GM12878 (cell line): ENCODE measurements at regions not wholly inside any gene's neighbourhood (a gene's known extent, or its start where the extent isn't known, plus 50 kb on each side); places are given as distances from the start of the nearest gene placed in this dataset.

ENCODE experiments used
- ATAC-seq: fragments of 200-7000 bp; cut with Tn5 transposase; 3 replicates; pipeline ENCODE4 v1.9.1; 2020; ENCODE audit warnings: mild to moderate bottlenecking, moderate library complexity
- BruUV-seq: library from RNA; stranded (reverse); fragments of 400-500 nt; replicated peaks from 2 replicates; lab custom pipeline; 2021; lab: Mats Ljungman, UMichigan
- CTCF ChIA-PET: fragments of 300-600 bp; sonication (Branson Sonifier 250); formaldehyde crosslinking; extraction: SDS; loops from one replicate; lab custom pipeline; 2021; ENCODE audit warnings: inconsistent platforms; lab: Yijun Ruan, JAX
- POLR2A ChIA-PET: fragments of 350-600 bp; formaldehyde crosslinking; extraction: SDS; loops from one replicate; lab custom pipeline; 2021; ENCODE audit warnings: inconsistent platforms; lab: Charles Lee
- RAD21 ChIA-PET: fragments of 300-600 bp; sonication (Branson Sonifier 250); formaldehyde crosslinking; loops from one replicate; lab custom pipeline; 2023; ENCODE audit warnings: antibody characterized with exemption; ENCODE audit not compliant: unreplicated experiment; lab: Charles Lee
- SMC1A ChIA-PET: fragments of 300-600 bp; sonication (Branson Sonifier 250); formaldehyde crosslinking; loops from one replicate; lab custom pipeline; 2023; ENCODE audit not compliant: unreplicated experiment, uncharacterized antibody; lab: Charles Lee
- DNase-seq: peaks from one replicate; pipeline ENCODE4 v3.0.0-alpha.2; 2011; ENCODE audit warnings: low read depth, low spot score
- FAIRE-seq: peaks from 3 replicates; lab custom pipeline; 2011; peaks lifted over from hg19 to GRCh38; lab: Jason Lieb, UNC
- H2AFZ ChIP-seq: 2 replicates; pipeline ENCODE4 v1.6.0; 2011; ENCODE audit warnings: low read depth, low read length, control low read depth; ENCODE audit not compliant: control insufficient read depth
- H3K27ac ChIP-seq: 2 replicates; pipeline ENCODE4 v1.5.1; 2011; ENCODE audit warnings: control low read depth; ENCODE audit not compliant: control insufficient read depth, insufficient read depth
- H3K27me3 ChIP-seq, 2 experiments: replicated peaks in 1 of 2; 2 replicates each; pipeline versions ENCODE4 v1.6.0 to v1.6.1; 2011; ENCODE audit warnings: low read length in 1 of 2; ENCODE audit not compliant: control insufficient read depth in 2 of 2, insufficient read depth in 2 of 2
- H3K36me3 ChIP-seq, 2 experiments: 2 replicates each; pipeline ENCODE4 v1.5.1; 2011; ENCODE audit warnings: low read length in 1 of 2; ENCODE audit not compliant: control insufficient read depth in 2 of 2, insufficient read depth in 2 of 2
- H3K4me1 ChIP-seq: 2 replicates; pipeline ENCODE4 v1.6.1; 2011; ENCODE audit warnings: mild to moderate bottlenecking, low read length, moderate library complexity, mixed read lengths; ENCODE audit not compliant: control insufficient read depth, insufficient read depth
- H3K4me2 ChIP-seq: 2 replicates; pipeline ENCODE4 v1.6.0; 2011; ENCODE audit warnings: control low read depth; ENCODE audit not compliant: control insufficient read depth, insufficient read depth
- H3K4me3 ChIP-seq: fragments of 200-600 bp; sonication (generic); 2 replicates; pipeline ENCODE4 v1.5.1; 2016
- H3K79me2 ChIP-seq: 2 replicates; pipeline ENCODE4 v1.6.0; 2011; ENCODE audit warnings: low read length; ENCODE audit not compliant: control insufficient read depth, insufficient read depth
- H3K9ac ChIP-seq: 2 replicates; pipeline ENCODE4 v1.8.0; 2011; ENCODE audit warnings: low read length, control low read depth, mixed read lengths; ENCODE audit not compliant: control insufficient read depth, insufficient read depth
- H3K9me3 ChIP-seq: replicated peaks from 3 replicates; pipeline ENCODE4 v1.5.1; 2011; ENCODE audit warnings: mild to moderate bottlenecking, low read length; ENCODE audit not compliant: control insufficient read depth, insufficient read depth
- H4K20me1 ChIP-seq: 2 replicates; pipeline ENCODE4 v1.6.0; 2011; ENCODE audit not compliant: control insufficient read depth, insufficient read depth
- CHD2 ChIP-seq: IDR thresholded peaks from 2 replicates; pipeline ENCODE4 v1.6.1; 2011; ENCODE audit warnings: low read depth, low read length, improper control_type of control experiment, borderline replicate concordance
- CREB1 ChIP-seq: IDR thresholded peaks from 2 replicates; pipeline ENCODE4 v1.6.1; 2012; ENCODE audit warnings: low read depth, mild to moderate bottlenecking, inconsistent platforms
- HDGF ChIP-seq: fragments of 450-650 bp; IDR thresholded peaks from 2 replicates; pipeline ENCODE4 v1.6.1; 2016; ENCODE audit warnings: antibody characterized with exemption
- JUNB ChIP-seq: IDR thresholded peaks from 2 replicates; pipeline ENCODE4 v1.6.1; 2016; ENCODE audit warnings: antibody characterized with exemption, mild to moderate bottlenecking
- RAD51 ChIP-seq: fragments of 450-650 bp; IDR thresholded peaks from 2 replicates; pipeline ENCODE4 v1.6.1; 2016; ENCODE audit warnings: moderate library complexity, mild to moderate bottlenecking, inconsistent platforms
- RCOR1 ChIP-seq: conservative IDR thresholded peaks from 2 replicates; pipeline ENCODE4 v1.6.1; 2012; ENCODE audit warnings: low read depth, low read length, improper control_type of control experiment
- RFX5 ChIP-seq: IDR thresholded peaks from 2 replicates; pipeline ENCODE4 v1.6.1; 2011; ENCODE audit warnings: low read depth, low read length, improper control_type of control experiment
- SUZ12 ChIP-seq: fragments of 200-600 bp; sonication (generic); IDR thresholded peaks from one replicate; pipeline ENCODE4 v1.6.1; 2018; ENCODE audit warnings: antibody characterized with exemption, mild to moderate bottlenecking; ENCODE audit not compliant: unreplicated experiment
- ZNF622 ChIP-seq: fragments of 450-650 bp; IDR thresholded peaks from 2 replicates; pipeline ENCODE4 v1.6.1; 2017; ENCODE audit warnings: mild to moderate bottlenecking, inconsistent platforms
- ZSCAN29 ChIP-seq: fragments of 450-650 bp; IDR thresholded peaks from 2 replicates; pipeline ENCODE4 v1.6.1; 2017; ENCODE audit warnings: mild to moderate bottlenecking, moderate library complexity
- WGBS: methylation state at CpG from one replicate; pipeline ENCODE4 v1.1.6; 2016; ENCODE audit warnings: low lambda C conversion rate; ENCODE audit not compliant: insufficient replicate concordance, insufficient coverage; ENCODE audit errors: missing lambda C conversion rate; 5-methylcytosine and 5-hydroxymethylcytosine counted together
- in situ Hi-C: fragments of 300-500 bp; cut with MboI; formaldehyde crosslinking; loops from 9 replicates; pipeline ENCODE4 v1.14.3; 2018; ENCODE audit warnings: mixed read lengths
- intact Hi-C: fragments of 100-400 bp; cut with micrococcal nuclease; formaldehyde crosslinking; loops from one replicate; pipeline ENCODE4 v1.14.2; 2022; ENCODE audit not compliant: unreplicated experiment
- TF ChIP-seq, protein P1 (sequence below): fragments of 450-650 bp; IDR thresholded peaks from 2 replicates; pipeline ENCODE4 v1.6.1; 2016; ENCODE audit warnings: mild to moderate bottlenecking
- TF ChIP-seq, protein P2 (sequence below): IDR thresholded peaks from 2 replicates; pipeline ENCODE4 v1.6.1; 2012; ENCODE audit warnings: mild to moderate bottlenecking, low read depth, low read length

GRCh38 chr10:128242641-128243040, 116.4 kb upstream of the MKI67 start:
- no peaks in the 10 kb centered on the region for H3K4me1 ChIP-seq
- H3K4me3 ChIP-seq = no peak overlapping the region
- intact Hi-C loops = no loop called here
- no peak overlapping the region for H3K27ac ChIP-seq
- SMC1A ChIA-PET = no interaction called here
- no peak for FAIRE-seq
- ATAC-seq = no peak
- TF ChIP-seq, protein P1, sequence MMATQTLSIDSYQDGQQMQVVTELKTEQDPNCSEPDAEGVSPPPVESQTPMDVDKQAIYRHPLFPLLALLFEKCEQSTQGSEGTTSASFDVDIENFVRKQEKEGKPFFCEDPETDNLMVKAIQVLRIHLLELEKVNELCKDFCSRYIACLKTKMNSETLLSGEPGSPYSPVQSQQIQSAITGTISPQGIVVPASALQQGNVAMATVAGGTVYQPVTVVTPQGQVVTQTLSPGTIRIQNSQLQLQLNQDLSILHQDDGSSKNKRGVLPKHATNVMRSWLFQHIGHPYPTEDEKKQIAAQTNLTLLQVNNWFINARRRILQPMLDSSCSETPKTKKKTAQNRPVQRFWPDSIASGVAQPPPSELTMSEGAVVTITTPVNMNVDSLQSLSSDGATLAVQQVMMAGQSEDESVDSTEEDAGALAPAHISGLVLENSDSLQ = no peak
- no peaks in the 10 kb centered on the region for H3K27me3 ChIP-seq
- no peaks in the 10 kb centered on the region for H3K36me3 ChIP-seq
- no peak overlapping the region for H3K9ac ChIP-seq
- BruUV-seq = no TSS peak
- no peaks in the 10 kb centered on the region for H3K9me3 ChIP-seq
- H2AFZ ChIP-seq = no peak overlapping the region
- POLR2A ChIA-PET = no interaction called here
- no peak overlapping the region for H3K4me2 ChIP-seq
- DNase-seq = no peak
- H4K20me1 ChIP-seq = no peaks in the 10 kb centered on the region
- WGBS = 25% methylated on average over 10 of the region's 10 CpGs
- in situ Hi-C loops = no loop called here
- H3K79me2 ChIP-seq = no peaks in the 10 kb centered on the region
- CTCF ChIA-PET = no interaction called here
- RAD21 ChIA-PET = no interaction called here

GRCh38 chr10:128245026-128245425, 118.8 kb upstream of the MKI67 start:
- DNase-seq = no peak
- ATAC-seq = no peak
- SMC1A ChIA-PET = no interaction called here
- in situ Hi-C loops = no loop called here
- no peaks in the 10 kb centered on the region for H4K20me1 ChIP-seq
- no peaks in the 10 kb centered on the region for H3K36me3 ChIP-seq
- POLR2A ChIA-PET = no interaction called here
- CTCF ChIA-PET = no interaction called here
- no peaks in the 10 kb centered on the region for H3K79me2 ChIP-seq
- no peak overlapping the region for H3K9ac ChIP-seq
- H3K9me3 ChIP-seq = no peaks in the 10 kb centered on the region
- intact Hi-C loops = no loop called here
- no peak overlapping the region for H2AFZ ChIP-seq
- H3K27me3 ChIP-seq = no peaks in the 10 kb centered on the region
- BruUV-seq = no TSS peak
- FAIRE-seq = no peak
- no peak overlapping the region for H3K27ac ChIP-seq
- 0% methylated on average over 5 of the region's 5 CpGs for WGBS
- RAD21 ChIA-PET = interaction anchor here (0.7 kb wide), 1 partner anchor 851 kb away, joined by 3 read pairs; no protein-coding TSS in a partner anchor
- H3K4me3 ChIP-seq = no peak overlapping the region
- H3K4me1 ChIP-seq = no peaks in the 10 kb centered on the region
- H3K4me2 ChIP-seq = no peak overlapping the region
- TF ChIP-seq RFX5 (no peak), CHD2 (no peak), CREB1 (no peak), JUNB (no peak), ZSCAN29 (no peak), RCOR1 (no peak), ZNF622 (no peak), RAD51 (no peak), HDGF (no peak), SUZ12 (no peak)
- TF ChIP-seq, protein P2, sequence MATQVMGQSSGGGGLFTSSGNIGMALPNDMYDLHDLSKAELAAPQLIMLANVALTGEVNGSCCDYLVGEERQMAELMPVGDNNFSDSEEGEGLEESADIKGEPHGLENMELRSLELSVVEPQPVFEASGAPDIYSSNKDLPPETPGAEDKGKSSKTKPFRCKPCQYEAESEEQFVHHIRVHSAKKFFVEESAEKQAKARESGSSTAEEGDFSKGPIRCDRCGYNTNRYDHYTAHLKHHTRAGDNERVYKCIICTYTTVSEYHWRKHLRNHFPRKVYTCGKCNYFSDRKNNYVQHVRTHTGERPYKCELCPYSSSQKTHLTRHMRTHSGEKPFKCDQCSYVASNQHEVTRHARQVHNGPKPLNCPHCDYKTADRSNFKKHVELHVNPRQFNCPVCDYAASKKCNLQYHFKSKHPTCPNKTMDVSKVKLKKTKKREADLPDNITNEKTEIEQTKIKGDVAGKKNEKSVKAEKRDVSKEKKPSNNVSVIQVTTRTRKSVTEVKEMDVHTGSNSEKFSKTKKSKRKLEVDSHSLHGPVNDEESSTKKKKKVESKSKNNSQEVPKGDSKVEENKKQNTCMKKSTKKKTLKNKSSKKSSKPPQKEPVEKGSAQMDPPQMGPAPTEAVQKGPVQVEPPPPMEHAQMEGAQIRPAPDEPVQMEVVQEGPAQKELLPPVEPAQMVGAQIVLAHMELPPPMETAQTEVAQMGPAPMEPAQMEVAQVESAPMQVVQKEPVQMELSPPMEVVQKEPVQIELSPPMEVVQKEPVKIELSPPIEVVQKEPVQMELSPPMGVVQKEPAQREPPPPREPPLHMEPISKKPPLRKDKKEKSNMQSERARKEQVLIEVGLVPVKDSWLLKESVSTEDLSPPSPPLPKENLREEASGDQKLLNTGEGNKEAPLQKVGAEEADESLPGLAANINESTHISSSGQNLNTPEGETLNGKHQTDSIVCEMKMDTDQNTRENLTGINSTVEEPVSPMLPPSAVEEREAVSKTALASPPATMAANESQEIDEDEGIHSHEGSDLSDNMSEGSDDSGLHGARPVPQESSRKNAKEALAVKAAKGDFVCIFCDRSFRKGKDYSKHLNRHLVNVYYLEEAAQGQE = no peak
- TF ChIP-seq, protein P1 = no peak
